Neural crest cell (in vitro differentiated cells): ENCODE measurements at regions not wholly inside any gene's neighbourhood (a gene's known extent, or its start where the extent isn't known, plus 50 kb on each side); places are given as distances from the start of the nearest gene placed in this dataset.

Experiments used
- DNase-seq: peaks from one replicate; pipeline ENCODE4 v3.0.0; 2021; ENCODE audit warnings: low read depth, mixed read lengths, low spot score
- H3K27ac Mint-ChIP-seq: one replicate; pipeline ENCODE4 v1.8.0; 2021; ENCODE audit warnings: mild to moderate bottlenecking, mixed read lengths; ENCODE audit not compliant: unreplicated experiment
- H3K27me3 Mint-ChIP-seq: 2 replicates; pipeline ENCODE4 v1.8.0; 2021; ENCODE audit warnings: low read depth, mild to moderate bottlenecking, mixed read lengths
- H3K36me3 Mint-ChIP-seq: 2 replicates; pipeline ENCODE4 v1.8.0; 2021; ENCODE audit warnings: low read depth, mild to moderate bottlenecking, mixed read lengths
- H3K4me1 Mint-ChIP-seq: 2 replicates; pipeline ENCODE4 v1.8.0; 2021; ENCODE audit warnings: mixed read lengths
- H3K4me3 Mint-ChIP-seq: one replicate; pipeline ENCODE4 v1.8.0; 2021; ENCODE audit warnings: mild to moderate bottlenecking, mixed read lengths
- H3K9me3 Mint-ChIP-seq: 2 replicates; pipeline ENCODE4 v1.8.0; 2021; ENCODE audit warnings: mixed read lengths
- CTCF ChIP-seq: fragments of 200-600 bp; sonication (generic); conservative IDR thresholded peaks from 2 replicates; pipeline ENCODE4 v1.5.0; 2021; ENCODE audit warnings: antibody characterized with exemption, mild to moderate bottlenecking

GRCh38 chrX:95585321-95585720 is 1099.3 kb upstream of the DIAPH2 start:
- Mint-ChIP-seq H3K27ac (no peak overlapping the region), H3K27me3 (no peaks in the 10 kb centered on the region), H3K36me3 (no peaks in the 10 kb centered on the region), H3K4me1 (no peaks in the 10 kb centered on the region), H3K9me3 (no peaks in the 10 kb centered on the region), H3K4me3 (no peak overlapping the region)
- no peak for TF ChIP-seq CTCF
- DNase-seq: no peak

- no peaks in the 10 kb centered on the region for H3K27me3 Mint-ChIP-seq
- no peaks in the 10 kb centered on the region for H3K4me1 Mint-ChIP-seq
- H3K9me3 Mint-ChIP-seq: peaks cover 13% of the 10 kb centered on the region
- no peak for TF ChIP-seq CTCF
- H3K36me3 Mint-ChIP-seq: no peaks in the 10 kb centered on the region
- DNase-seq: no peak
- H3K4me3 Mint-ChIP-seq: no peak overlapping the region
- no peak overlapping the region for H3K27ac Mint-ChIP-seq
Measured at GRCh38 chrX:95612350-95612749, 1072.3 kb upstream of the DIAPH2 start.

GRCh38 chrX:95622200-95622599 is 1062.4 kb upstream of the DIAPH2 start:
- Mint-ChIP-seq H3K4me1 (no peaks in the 10 kb centered on the region), H3K27me3 (no peaks in the 10 kb centered on the region), H3K4me3 (no peak overlapping the region), H3K36me3 (no peaks in the 10 kb centered on the region), H3K27ac (no peak overlapping the region), H3K9me3 (peaks cover 3% of the 10 kb centered on the region)
- DNase-seq: no peak
- TF ChIP-seq CTCF: no peak

GRCh38 chrX:95626748-95627147 is 1057.9 kb upstream of the DIAPH2 start:
- H3K27ac Mint-ChIP-seq: no peak overlapping the region
- H3K4me3 Mint-ChIP-seq: no peak overlapping the region
- H3K9me3 Mint-ChIP-seq: peaks cover 13% of the 10 kb centered on the region
- peaks cover 4% of the 10 kb centered on the region for H3K36me3 Mint-ChIP-seq
- no peaks in the 10 kb centered on the region for H3K27me3 Mint-ChIP-seq
- TF ChIP-seq CTCF: no peak
- no peaks in the 10 kb centered on the region for H3K4me1 Mint-ChIP-seq
- DNase-seq: no peak

- Mint-ChIP-seq H3K36me3 (peaks cover 8% of the 10 kb centered on the region), H3K27ac (no peak overlapping the region), H3K27me3 (no peaks in the 10 kb centered on the region), H3K4me3 (no peak overlapping the region), H3K9me3 (peaks cover 15% of the 10 kb centered on the region), H3K4me1 (no peaks in the 10 kb centered on the region)
- TF ChIP-seq CTCF: no peak
- DNase-seq: no peak
Measured at GRCh38 chrX:95628796-95629195, 1055.8 kb upstream of the DIAPH2 start.

- Mint-ChIP-seq H3K27ac (no peak overlapping the region), H3K27me3 (no peaks in the 10 kb centered on the region), H3K4me1 (no peaks in the 10 kb centered on the region), H3K9me3 (peaks cover 15% of the 10 kb centered on the region), H3K4me3 (no peak overlapping the region), H3K36me3 (peaks cover 8% of the 10 kb centered on the region)
- no peak for DNase-seq
- no peak for TF ChIP-seq CTCF
Measured at GRCh38 chrX:95629737-95630136, 1054.9 kb upstream of the DIAPH2 start.
